IMR-90 (cell line): ENCODE measurements at regions not wholly inside any gene's neighbourhood (a gene's known extent, or its start where the extent isn't known, plus 50 kb on each side); places are given as distances from the start of the nearest gene placed in this dataset.

Experiments used
- CHD1 ChIP-seq: IDR thresholded peaks from 2 replicates; pipeline ENCODE4 v1.6.1; 2012; ENCODE audit warnings: low read depth, low read length, improper control_type of control experiment
- CTCF ChIP-seq: conservative IDR thresholded peaks from 2 replicates; pipeline ENCODE4 v1.5.1; 2012; ENCODE audit warnings: mild to moderate bottlenecking, low read depth, low read length, improper control_type of control experiment
- ELK1 ChIP-seq: fragments of 150-350 bp; IDR thresholded peaks from 2 replicates; pipeline ENCODE4 v1.6.1; 2016; ENCODE audit warnings: low read depth, mild to moderate bottlenecking, low read length, moderate library complexity, borderline replicate concordance
- MAFK ChIP-seq: IDR thresholded peaks from 2 replicates; pipeline ENCODE4 v1.6.1; 2012; ENCODE audit warnings: low read depth, low read length, improper control_type of control experiment
- POLR2A ChIP-seq: IDR thresholded peaks from 2 replicates; pipeline ENCODE4 v1.6.1; 2012; ENCODE audit warnings: mild to moderate bottlenecking, low read depth, low read length
- RCOR1 ChIP-seq: IDR thresholded peaks from 2 replicates; pipeline ENCODE4 v1.6.1; 2012; ENCODE audit warnings: mild to moderate bottlenecking, low read length, improper control_type of control experiment; ENCODE audit not compliant: insufficient replicate concordance

- no peak for TF ChIP-seq RCOR1
- no peak for TF ChIP-seq CTCF
- no peak for TF ChIP-seq POLR2A
- no peak for TF ChIP-seq ELK1
- TF ChIP-seq MAFK = no peak
- no peak for TF ChIP-seq CHD1
Observed at GRCh38 chr6:141163107-141163506, 969.6 kb upstream of the GJE1 start.
